Dermis microvascular lymphatic vessel endothelial cell (primary cell): ENCODE measurements at regions not wholly inside any gene's neighbourhood (a gene's known extent, or its start where the extent isn't known, plus 50 kb on each side); places are given as distances from the start of the nearest gene placed in this dataset.

Experiments
- DNase-seq, 2 donors: peaks; one replicate each; pipeline versions ENCODE4 v3.0.0 to v3.0.0-alpha.2; 2010; ENCODE audit warnings: low read depth in 2 of 2

- DNase-seq, result no peak
Observed at GRCh38 chr6:93083337-93084230, 335.8 kb downstream of the EPHA7 start.

- no peak for DNase-seq
Observed at GRCh38 chr6:93081901-93082300, 337.5 kb downstream of the EPHA7 start.

- no peak for DNase-seq
Observed at GRCh38 chr6:93079061-93079460, 340.3 kb downstream of the EPHA7 start.

- no peak for DNase-seq
Observed at GRCh38 chr6:93073811-93074210, 345.5 kb downstream of the EPHA7 start.

GRCh38 chr6:93069856-93070255, 349.5 kb downstream of the EPHA7 start:
- DNase-seq, result no peak

GRCh38 chr6:93059911-93060310, 359.4 kb downstream of the EPHA7 start:
- no peak for DNase-seq

- no peak for DNase-seq
Observed at GRCh38 chr6:93057584-93057983, 361.8 kb downstream of the EPHA7 start.

- no peak for DNase-seq
Observed at GRCh38 chr6:93048381-93048780, 371.0 kb downstream of the EPHA7 start.

GRCh38 chr6:93047033-93047432, 372.3 kb downstream of the EPHA7 start:
- DNase-seq, result no peak

- DNase-seq, result no peak
Observed at GRCh38 chr6:93045156-93045555, 374.2 kb downstream of the EPHA7 start.

GRCh38 chr6:93040375-93040774, 379.0 kb downstream of the EPHA7 start:
- peak; percentile 5 to 69 for DNase-seq

GRCh38 chr6:93036835-93037234, 382.5 kb downstream of the EPHA7 start:
- DNase-seq, result peak in 1 of 2 donors; percentile 38

- DNase-seq, result no peak
Observed at GRCh38 chr6:93035756-93036155, 383.6 kb downstream of the EPHA7 start.

GRCh38 chr6:93021235-93021915, 398.0 kb downstream of the EPHA7 start:
- DNase-seq, result no peak

GRCh38 chr6:93017626-93018025, 401.7 kb downstream of the EPHA7 start:
- DNase-seq, result no peak

- no peak for DNase-seq
Observed at GRCh38 chr6:93017213-93017612, 402.1 kb downstream of the EPHA7 start.

- DNase-seq, result no peak
Observed at GRCh38 chr6:93013054-93013453, 406.3 kb downstream of the EPHA7 start.

GRCh38 chr6:93008375-93008774, 411.0 kb downstream of the EPHA7 start:
- no peak for DNase-seq

GRCh38 chr6:92989656-92990055, 429.7 kb downstream of the EPHA7 start:
- no peak for DNase-seq

- DNase-seq, result peak in 1 of 2 donors; percentile 1
Observed at GRCh38 chr6:92979281-92979680, 440.1 kb downstream of the EPHA7 start.

- no peak for DNase-seq
Observed at GRCh38 chr6:92977018-92977417, 442.3 kb downstream of the EPHA7 start.

GRCh38 chr6:92967362-92967761, 452.0 kb downstream of the EPHA7 start:
- no peak for DNase-seq

GRCh38 chr6:92962846-92963245, 456.5 kb downstream of the EPHA7 start:
- DNase-seq, result no peak
